Esophagus squamous epithelium (tissue), 5 donors: ENCODE measurements at regions not wholly inside any gene's neighbourhood (a gene's known extent, or its start where the extent isn't known, plus 50 kb on each side); places are given as distances from the start of the nearest gene placed in this dataset.

ENCODE experiments used
- DNase-seq: peaks from one replicate; lab custom pipeline; 2025; lab: John Stamatoyannopoulos, UW
- H3K27ac ChIP-seq, 4 donors: fragments of 200-600 bp; sonication (generic); one replicate each; pipeline ENCODE4 v1.5.1; 2016 to 2019; ENCODE audit warnings: mild to moderate bottlenecking in 1 of 4
- H3K27me3 ChIP-seq, 4 donors: fragments of 200-600 bp; sonication (generic); 1 replicate in 3 of 4; 2 replicates in 1 of 4; pipeline versions ENCODE4 v1.5.1 to v1.6.0; 2017 to 2021; ENCODE audit warnings: antibody characterized with exemption in 1 of 4
- H3K36me3 ChIP-seq, 3 donors: fragments of 200-600 bp; sonication (generic); one replicate each; pipeline ENCODE4 v1.5.1; 2016 to 2019
- H3K4me1 ChIP-seq, 3 donors: fragments of 200-600 bp; sonication (generic); one replicate each; pipeline ENCODE4 v1.5.1; 2017 to 2019
- H3K4me3 ChIP-seq, 4 donors: fragments of 200-600 bp; sonication (generic); 1 replicate in 3 of 4; 2 replicates in 1 of 4; pipeline ENCODE4 v1.5.1; 2016 to 2019; ENCODE audit warnings: mild to moderate bottlenecking in 2 of 4, moderate library complexity in 1 of 4
- H3K9me3 ChIP-seq, 3 donors: fragments of 200-600 bp; sonication (generic); one replicate each; pipeline ENCODE4 v1.5.1; 2016 to 2019
- CTCF ChIP-seq, 6 experiments: fragments of 450-650 bp in 4 of 6; fragments of 200-600 bp in 2 of 6; sonication (generic) in 2 of 6; IDR thresholded peaks; one replicate each; pipeline ENCODE4 v1.5.1; 2016 to 2019; ENCODE audit warnings: antibody characterized with exemption in 6 of 6, mild to moderate bottlenecking in 4 of 6, moderate library complexity in 4 of 6
- POLR2A ChIP-seq, 4 donors: fragments of 450-650 bp; IDR thresholded peaks; one replicate each; pipeline ENCODE4 v1.6.1; 2017; ENCODE audit warnings: antibody characterized with exemption in 4 of 4, mild to moderate bottlenecking in 4 of 4, moderate library complexity in 3 of 4
- WGBS, 2 donors: methylation state at CpG; one replicate each; pipeline ENCODE4 v1.1.5; 2018; 5-methylcytosine and 5-hydroxymethylcytosine counted together
- intact Hi-C: fragments of 100-400 bp; cut with DNase I; formaldehyde crosslinking; loops from one replicate; pipeline ENCODE4 v1.15.0; 2022
- donor health status: DM: yes; HTN: yes; CAD: no.

GRCh38 chr6:156502969-156503504 lies 274.1 kb upstream of the ARID1B start:
- Histone ChIP-seq H3K4me1 (no peaks in the 10 kb centered on the region), H3K27ac (no peak overlapping the region), H3K4me3 (no peak overlapping the region), H3K9me3 (no peaks in the 10 kb centered on the region), H3K36me3 (no peaks in the 10 kb centered on the region), H3K27me3 (no peaks in the 10 kb centered on the region)
- 84 to 86% methylated on average over 8 of the region's 8 CpGs for WGBS, 2 donors
- DNase-seq = no peak
- intact Hi-C loops = no loop called here
- TF ChIP-seq CTCF (IDR thresholded peaks at IDR 0.05) = no peak
- TF ChIP-seq POLR2A (IDR thresholded peaks at IDR 0.05) = no peak

DNA sequence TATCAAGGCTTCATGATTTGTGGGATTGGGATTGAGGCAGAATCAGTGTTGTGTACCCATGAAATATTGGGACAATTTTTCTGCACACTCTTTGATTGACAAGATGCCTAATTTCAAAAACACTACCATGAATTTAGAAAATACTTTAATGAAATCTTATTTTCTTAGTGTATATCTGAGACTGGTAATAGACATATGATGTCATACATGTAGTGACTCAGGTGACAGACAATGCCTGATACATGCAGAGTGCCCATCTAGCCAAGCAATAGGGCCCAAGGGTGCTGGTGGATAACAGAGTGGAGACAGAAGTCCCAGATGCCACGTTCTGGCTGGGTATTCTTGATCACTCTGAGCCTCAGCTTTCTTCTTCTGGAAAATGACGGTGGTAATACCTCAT lies 279.6 kb upstream of the ARID1B start:
- Histone ChIP-seq H3K36me3 (no peaks in the 10 kb centered on the region), H3K27ac (no peak overlapping the region), H3K27me3 (no peaks in the 10 kb centered on the region), H3K9me3 (no peaks in the 10 kb centered on the region), H3K4me3 (no peak overlapping the region), H3K4me1 (no peaks in the 10 kb centered on the region)
- intact Hi-C loops = no loop called here
- TF ChIP-seq POLR2A (IDR thresholded peaks at IDR 0.05) = no peak
- TF ChIP-seq CTCF (IDR thresholded peaks at IDR 0.05) = no peak
- DNase-seq = no peak
- WGBS, 2 donors = 68 to 86% methylated on average over 1 to 2 of the region's 2 CpGs

DNA sequence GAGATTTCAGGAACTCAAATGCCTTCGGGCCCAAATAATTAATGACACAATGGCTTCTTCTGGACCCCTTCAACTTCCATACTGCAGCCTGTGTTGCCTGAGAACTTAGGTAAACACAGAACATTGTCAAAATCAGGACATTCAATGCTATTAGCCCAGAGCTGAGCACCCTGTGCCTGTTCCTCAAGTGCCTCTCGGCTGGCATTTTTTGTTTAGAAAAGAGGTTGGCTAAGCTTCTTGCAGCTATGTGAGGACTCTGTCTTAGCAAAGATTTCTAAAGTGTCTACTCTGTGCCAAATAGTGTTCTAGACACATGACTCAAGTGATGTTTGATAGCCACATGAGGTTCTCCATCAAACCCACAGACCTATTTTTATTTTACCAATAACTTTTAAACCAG lies 289.3 kb upstream of the ARID1B start:
- no peaks in the 10 kb centered on the region for H3K4me1 ChIP-seq
- intact Hi-C loops = no loop called here
- DNase-seq = no peak
- H3K27ac ChIP-seq = no peak overlapping the region
- TF ChIP-seq POLR2A (IDR thresholded peaks at IDR 0.05) (no peak), CTCF (IDR thresholded peaks at IDR 0.05) (no peak)
- H3K9me3 ChIP-seq = no peaks in the 10 kb centered on the region
- H3K4me3 ChIP-seq = no peak overlapping the region
- WGBS, 2 donors = 40 to 41% methylated on average over 1 to 2 of the region's 2 CpGs
- no peaks in the 10 kb centered on the region for H3K27me3 ChIP-seq
- no peaks in the 10 kb centered on the region for H3K36me3 ChIP-seq

DNA sequence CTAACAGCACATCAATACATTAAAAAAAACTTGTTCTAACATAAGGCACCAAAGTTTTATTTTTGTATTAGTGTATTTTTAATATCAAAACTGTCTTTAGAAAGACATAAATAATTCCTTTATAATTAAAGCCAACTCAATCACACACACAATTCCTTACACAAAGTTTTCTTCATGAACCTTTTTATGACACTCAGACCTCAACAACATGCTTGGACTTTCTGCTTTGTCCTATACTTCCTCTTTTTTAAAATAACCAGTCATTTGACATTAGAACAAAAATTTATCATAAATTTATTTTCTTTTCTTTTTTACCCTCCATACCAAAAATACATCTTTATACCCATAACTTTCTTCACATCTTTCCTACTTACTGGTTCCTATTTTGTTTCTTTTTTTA lies 292.0 kb upstream of the ARID1B start:
- Histone ChIP-seq H3K27ac (no peak overlapping the region), H3K9me3 (no peaks in the 10 kb centered on the region), H3K36me3 (no peaks in the 10 kb centered on the region), H3K4me1 (no peaks in the 10 kb centered on the region), H3K27me3 (no peaks in the 10 kb centered on the region), H3K4me3 (no peak overlapping the region)
- TF ChIP-seq POLR2A (IDR thresholded peaks at IDR 0.05) (no peak), CTCF (IDR thresholded peaks at IDR 0.05) (no peak)
- no peak for DNase-seq
- intact Hi-C loops = no loop called here

GRCh38 chr6:156474507-156475120 lies 302.6 kb upstream of the ARID1B start:
- DNase-seq = no peak
- Histone ChIP-seq H3K27me3 (no peaks in the 10 kb centered on the region), H3K4me3 (no peak overlapping the region), H3K4me1 (no peaks in the 10 kb centered on the region), H3K27ac (no peak overlapping the region), H3K36me3 (no peaks in the 10 kb centered on the region), H3K9me3 (no peaks in the 10 kb centered on the region)
- no peak for TF ChIP-seq POLR2A (IDR thresholded peaks at IDR 0.05)
- intact Hi-C loops = no loop called here
- WGBS, 2 donors = 61 to 72% methylated on average over 5 of the region's 5 CpGs

- Histone ChIP-seq H3K36me3 (no peaks in the 10 kb centered on the region), H3K27me3 (no peaks in the 10 kb centered on the region), H3K4me1 (no peaks in the 10 kb centered on the region), H3K4me3 (no peak overlapping the region), H3K27ac (no peak overlapping the region), H3K9me3 (no peaks in the 10 kb centered on the region)
- DNase-seq = no peak
- TF ChIP-seq CTCF (IDR thresholded peaks at IDR 0.05) (no peak), POLR2A (IDR thresholded peaks at IDR 0.05) (no peak)
- intact Hi-C loops = no loop called here
Observed at GRCh38 chr6:156471000-156471399, 306.2 kb upstream of the ARID1B start.
